A549 (cell line): ENCODE measurements at regions not wholly inside any gene's neighbourhood (a gene's known extent, or its start where the extent isn't known, plus 50 kb on each side); places are given as distances from the start of the nearest gene placed in this dataset.

Experiments used
- ATAC-seq, 2 experiments: fragments of 200-7000 bp in 1 of 2; fragments of >200 bp in 1 of 2; cut with Nextera tagmentation in 1 of 2; cut with Tn5 transposase in 1 of 2; 3 replicates each; pipeline versions ENCODE4 v1.8.0 to v1.9.1; 2018 to 2020; ENCODE audit warnings: mild to moderate bottlenecking in 1 of 2, moderate library complexity in 1 of 2
- CTCF ChIA-PET: fragments of 300-600 bp; sonication (Branson Sonifier 250); formaldehyde crosslinking; extraction: SDS; loops from one replicate; lab custom pipeline; 2021; ENCODE audit warnings: antibody characterized with exemption, inconsistent platforms; lab: Yijun Ruan, JAX
- POLR2A ChIA-PET: fragments of 350-600 bp; formaldehyde crosslinking; extraction: SDS; loops from one replicate; lab custom pipeline; 2021; ENCODE audit warnings: antibody characterized with exemption, inconsistent platforms; lab: Yijun Ruan, JAX
- DNase-seq, 2 experiments: peaks; one replicate each; pipeline versions ENCODE4 v3.0.0 to v3.0.0-alpha.2; 2011 to 2016; ENCODE audit warnings: low read depth in 1 of 2, low spot score in 1 of 2
- FAIRE-seq: peaks from 2 replicates; lab custom pipeline; 2011; peaks lifted over from hg19 to GRCh38; lab: Jason Lieb, UNC
- H3K27ac ChIP-seq, 2 experiments: fragments of >200 bp; sonication (Bioruptor Twin); formaldehyde crosslinking; 3 replicates each; pipeline ENCODE4 v1.5.1; 2016 to 2017
- H3K4me1 ChIP-seq: fragments of >200 bp; sonication (Bioruptor Twin); formaldehyde crosslinking; 3 replicates; pipeline ENCODE4 v1.6.1; 2016
- H3K4me2 ChIP-seq: fragments of >200 bp; sonication (Bioruptor Twin); formaldehyde crosslinking; 3 replicates; pipeline ENCODE4 v1.6.1; 2016
- H3K4me3 ChIP-seq: fragments of >200 bp; sonication (Bioruptor Twin); formaldehyde crosslinking; 3 replicates; pipeline ENCODE4 v1.5.1; 2016
- H3K9me3 ChIP-seq: fragments of >200 bp; sonication (Bioruptor Twin); formaldehyde crosslinking; 3 replicates; pipeline ENCODE4 v1.6.1; 2016
- CBX2 ChIP-seq: fragments of 200-600 bp; sonication (generic); IDR thresholded peaks from 2 replicates; pipeline ENCODE4 v1.6.1; 2016; ENCODE audit warnings: low read depth, mild to moderate bottlenecking, borderline replicate concordance
- CEBPB ChIP-seq, 2 experiments: fragments of >200 bp in 1 of 2; sonication (Bioruptor Twin) in 1 of 2; formaldehyde crosslinking in 1 of 2; IDR thresholded peaks; 2 replicates each; pipeline ENCODE4 v1.6.1; 2012 to 2016
- EP300 ChIP-seq, 2 experiments: fragments of >200 bp; sonication (Bioruptor Twin); formaldehyde crosslinking; IDR thresholded peaks; 2 replicates in 1 of 2; 3 replicates in 1 of 2; pipeline ENCODE4 v1.6.1; 2016 to 2017
- HEYL ChIP-seq: fragments of 250-450 bp; sonication (Bioruptor Pico); IDR thresholded peaks from 2 replicates; pipeline ENCODE4 v1.8.0; 2021; ENCODE audit warnings: mild to moderate bottlenecking, moderate library complexity
- KDM1A ChIP-seq: fragments of 200-600 bp; sonication (generic); IDR thresholded peaks from 2 replicates; pipeline ENCODE4 v1.6.1; 2016; ENCODE audit warnings: low read depth, mild to moderate bottlenecking
- KDM5A ChIP-seq: fragments of 200-600 bp; sonication (generic); IDR thresholded peaks from 2 replicates; pipeline ENCODE4 v1.6.1; 2016; ENCODE audit warnings: antibody characterized with exemption, mild to moderate bottlenecking
- NPAS2 ChIP-seq: fragments of 250-450 bp; sonication (Bioruptor Pico); IDR thresholded peaks from 2 replicates; pipeline ENCODE4 v1.8.0; 2022; ENCODE audit warnings: mild to moderate bottlenecking, moderate library complexity, borderline replicate concordance
- POLR2A ChIP-seq: IDR thresholded peaks from 2 replicates; pipeline ENCODE4 v1.6.1; 2012; ENCODE audit warnings: mild to moderate bottlenecking, low read length
- RCOR1 ChIP-seq: fragments of 150-350 bp; IDR thresholded peaks from 2 replicates; pipeline ENCODE4 v1.6.1; 2014; ENCODE audit warnings: antibody characterized with exemption, low read length, low read depth
- SMC3 ChIP-seq: fragments of >200 bp; sonication (Bioruptor Twin); formaldehyde crosslinking; IDR thresholded peaks from 3 replicates; pipeline ENCODE4 v1.6.1; 2018; ENCODE audit warnings: inconsistent platforms
- SREBF2 ChIP-seq: fragments of 450-650 bp; IDR thresholded peaks from 2 replicates; pipeline ENCODE4 v1.6.1; 2014; ENCODE audit warnings: mild to moderate bottlenecking, moderate library complexity
- TFCP2L1 ChIP-seq: fragments of 250-450 bp; sonication (Bioruptor Pico); IDR thresholded peaks from 2 replicates; pipeline ENCODE4 v1.5.0; 2021; ENCODE audit warnings: mild to moderate bottlenecking
- ZC3H11A ChIP-seq: fragments of 450-650 bp; IDR thresholded peaks from 2 replicates; pipeline ENCODE4 v1.6.1; 2014; ENCODE audit warnings: antibody characterized with exemption, mild to moderate bottlenecking
- WGBS: methylation state at CpG from one replicate; pipeline ENCODE4 v1.1.6; 2017; ENCODE audit errors: missing lambda C conversion rate; 5-methylcytosine and 5-hydroxymethylcytosine counted together
- TF ChIP-seq, protein P1 (sequence below): IDR thresholded peaks from 2 replicates; pipeline ENCODE4 v1.6.1; 2012
- TF ChIP-seq, protein P2 (sequence below): fragments of 250-450 bp; sonication (Bioruptor Pico); IDR thresholded peaks from 2 replicates; pipeline ENCODE4 v1.5.0; 2021; ENCODE audit warnings: mild to moderate bottlenecking, moderate library complexity, borderline replicate concordance
- TF ChIP-seq, protein P3 (sequence below): fragments of >200 bp; sonication (Bioruptor Twin); formaldehyde crosslinking; IDR thresholded peaks from 2 replicates; pipeline ENCODE4 v1.6.1; 2016
- TF ChIP-seq, protein P4 (sequence below): fragments of 250-450 bp; sonication (Bioruptor Pico); IDR thresholded peaks from 2 replicates; pipeline ENCODE4 v1.5.0; 2020; ENCODE audit warnings: low read depth, mild to moderate bottlenecking, moderate library complexity

DNA sequence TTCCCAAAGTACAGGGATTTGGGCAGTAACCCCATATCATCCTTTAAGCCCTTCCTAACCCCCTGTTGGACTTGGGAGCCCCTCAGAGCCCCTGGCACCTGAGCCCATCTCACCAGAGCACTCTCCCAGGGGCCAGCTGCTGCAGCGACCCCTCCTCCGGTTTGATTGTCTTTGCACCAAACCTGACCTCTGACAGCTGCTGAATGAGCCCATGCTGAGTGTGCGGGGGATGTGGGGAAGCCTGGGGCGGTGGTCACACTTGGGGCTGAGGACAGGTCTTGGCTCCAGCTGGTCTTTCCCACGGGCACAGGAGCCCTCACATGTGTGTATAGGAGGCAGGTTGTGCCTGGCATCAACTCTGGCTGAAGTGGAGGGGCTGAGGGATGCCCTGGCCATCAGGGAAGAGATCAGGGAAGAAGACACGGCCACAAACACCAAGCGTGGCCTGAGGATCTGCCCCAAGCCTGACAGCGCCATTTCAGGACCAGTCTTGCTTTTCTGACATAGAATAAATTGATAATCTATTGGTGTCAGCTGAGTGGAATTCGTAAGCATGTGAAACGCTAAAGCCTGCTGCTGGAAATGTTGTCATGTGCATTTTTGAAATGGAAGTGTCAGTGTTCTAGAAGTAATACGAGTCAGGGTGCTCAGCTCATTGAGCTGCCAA lies 102.4 kb downstream of the ACKR3 start:
- ATAC-seq (no peak), DNase-seq (no peak), FAIRE-seq (no peak)
- Histone ChIP-seq H3K27ac (no peak overlapping the region), H3K4me1 (0 out of 3 replicates have a peak, but pooled peaks cover 6% of the 10 kb centered on the region)
- TF ChIP-seq CEBPB (IDR thresholded peaks at IDR 0.05): no peak
- TF ChIP-seq, all 56 proteins: peak for 0
- 50% methylated on average over 11 of the region's 11 CpGs for WGBS
- POLR2A ChIA-PET: no interaction called here
- no peak overlapping the region for H3K4me2 ChIP-seq
- no peak overlapping the region for H3K4me3 ChIP-seq
- CTCF ChIA-PET: no interaction called here
- peaks cover 30% of the 10 kb centered on the region for H3K9me3 ChIP-seq

DNA sequence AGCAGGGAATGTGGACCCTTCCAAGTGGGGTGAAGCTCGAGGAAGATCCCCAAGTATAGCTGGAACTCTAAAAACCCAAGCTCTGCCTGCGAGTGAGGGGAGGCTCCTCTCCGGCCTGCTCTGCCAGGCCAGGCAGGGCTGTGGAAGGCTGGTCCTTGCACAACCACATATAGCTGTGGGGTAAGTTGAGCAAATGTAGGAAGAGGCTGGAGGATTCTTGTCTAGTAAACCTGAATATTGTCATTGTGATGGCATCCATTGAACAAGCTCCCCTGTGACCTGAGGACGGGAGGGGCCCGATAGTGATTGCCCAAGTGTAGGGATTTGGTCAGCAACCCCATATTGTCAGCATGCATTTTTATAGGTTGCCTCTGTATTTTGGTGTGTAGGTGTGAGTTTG lies 103.0 kb downstream of the ACKR3 start:
- WGBS: 68% methylated on average over 5 of the region's 5 CpGs

DNA sequence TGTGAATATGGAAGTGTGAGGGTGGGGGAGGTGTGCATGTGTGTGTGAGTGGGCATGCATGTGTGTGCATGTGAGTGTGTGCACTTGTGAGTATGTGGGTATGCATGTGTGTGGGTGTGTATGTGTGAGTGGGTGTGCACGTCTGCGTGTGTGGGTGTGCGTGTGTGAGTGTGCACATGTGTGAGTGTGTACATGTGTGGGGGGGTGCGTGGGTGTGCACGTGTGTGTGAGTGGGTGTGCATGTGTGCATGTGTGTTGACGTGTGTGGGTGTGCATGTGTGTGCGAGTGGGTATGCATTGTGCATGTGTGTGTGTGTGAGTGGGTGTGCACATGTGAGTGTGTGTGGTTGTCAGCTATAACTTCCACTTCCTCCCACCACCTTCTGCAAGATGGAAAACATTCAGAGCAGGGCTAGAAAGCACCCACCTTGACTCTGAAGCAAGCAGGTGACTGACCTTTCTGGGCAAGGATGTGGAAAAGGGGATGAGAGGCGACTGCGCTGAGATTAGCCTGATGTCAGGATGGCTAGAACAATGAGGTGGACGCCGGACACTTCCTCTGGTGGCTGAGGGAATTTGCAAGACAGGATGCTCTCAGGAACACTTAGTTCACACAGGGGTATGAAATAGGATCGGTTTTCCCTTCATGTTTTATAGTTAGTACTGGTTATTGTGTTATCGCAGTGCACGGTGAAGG lies 103.6 kb downstream of the ACKR3 start:
- FAIRE-seq (no peak), DNase-seq (no peak), ATAC-seq (no peak)
- Histone ChIP-seq H3K4me3 (no peak overlapping the region), H3K4me2 (no peak overlapping the region), H3K9me3 (peaks cover 28% of the 10 kb centered on the region), H3K27ac (no peak overlapping the region), H3K4me1 (0 out of 3 replicates have a peak, but pooled peaks cover 6% of the 10 kb centered on the region)
- CTCF ChIA-PET: no interaction called here
- 0 out of 2 replicates have a peak, but pooled peaks have one; percentile 21 for TF ChIP-seq POLR2A
- TF ChIP-seq, protein P1, sequence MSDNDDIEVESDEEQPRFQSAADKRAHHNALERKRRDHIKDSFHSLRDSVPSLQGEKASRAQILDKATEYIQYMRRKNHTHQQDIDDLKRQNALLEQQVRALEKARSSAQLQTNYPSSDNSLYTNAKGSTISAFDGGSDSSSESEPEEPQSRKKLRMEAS: no peak
- 74% methylated on average over 14 of the region's 14 CpGs for WGBS
- POLR2A ChIA-PET: no interaction called here

More for the DNA sequence above, 103.0 kb downstream of the ACKR3 start:
- Histone ChIP-seq H3K4me1 (0 out of 3 replicates have a peak, but pooled peaks cover 6% of the 10 kb centered on the region), H3K4me2 (no peak overlapping the region), H3K4me3 (no peak overlapping the region), H3K9me3 (peaks cover 28% of the 10 kb centered on the region), H3K27ac (no peak overlapping the region)
- ChIA-PET POLR2A (no interaction called here), CTCF (no interaction called here)
- TF ChIP-seq EP300 (IDR thresholded peaks at IDR 0.05): no peak
- no peak for TF ChIP-seq NPAS2 (CRISPR knock-in tag)
- no peak for ATAC-seq
- DNase-seq: no peak
- no peak for FAIRE-seq

DNA sequence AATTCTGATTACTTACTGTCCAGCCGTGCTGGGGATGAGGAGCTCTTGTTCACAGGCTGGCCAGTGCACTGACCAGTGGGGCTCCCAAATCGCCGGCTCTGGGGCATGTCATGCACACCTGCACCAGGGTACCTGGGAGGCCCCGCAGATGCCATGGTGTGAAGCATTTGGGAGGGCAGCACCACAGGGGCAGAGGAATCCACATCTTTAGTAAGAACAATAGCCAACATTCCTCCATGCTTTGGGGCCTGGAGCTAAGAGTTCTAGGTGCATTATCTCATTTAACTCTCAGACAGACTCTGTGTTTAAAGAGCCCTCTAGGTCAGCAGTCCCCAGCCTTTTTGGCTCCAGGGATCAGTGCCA lies 104.2 kb downstream of the ACKR3 start:
- ATAC-seq (no peak), DNase-seq (no peak), FAIRE-seq (no peak)
- H3K4me2 ChIP-seq: no peak overlapping the region
- H3K4me3 ChIP-seq: no peak overlapping the region
- no peak overlapping the region for H3K27ac ChIP-seq
- POLR2A ChIA-PET: no interaction called here
- 81% methylated on average over 4 of the region's 4 CpGs for WGBS
- TF ChIP-seq RCOR1 (no peak), HEYL (CRISPR knock-in tag) (no peak), KDM5A (no peak), SREBF2 (no peak), ZC3H11A (no peak), NPAS2 (CRISPR knock-in tag) (no peak), CBX2 (no peak), SMC3 (no peak), KDM1A (no peak), TFCP2L1 (CRISPR knock-in tag) (no peak)
- TF ChIP-seq, protein P2, sequence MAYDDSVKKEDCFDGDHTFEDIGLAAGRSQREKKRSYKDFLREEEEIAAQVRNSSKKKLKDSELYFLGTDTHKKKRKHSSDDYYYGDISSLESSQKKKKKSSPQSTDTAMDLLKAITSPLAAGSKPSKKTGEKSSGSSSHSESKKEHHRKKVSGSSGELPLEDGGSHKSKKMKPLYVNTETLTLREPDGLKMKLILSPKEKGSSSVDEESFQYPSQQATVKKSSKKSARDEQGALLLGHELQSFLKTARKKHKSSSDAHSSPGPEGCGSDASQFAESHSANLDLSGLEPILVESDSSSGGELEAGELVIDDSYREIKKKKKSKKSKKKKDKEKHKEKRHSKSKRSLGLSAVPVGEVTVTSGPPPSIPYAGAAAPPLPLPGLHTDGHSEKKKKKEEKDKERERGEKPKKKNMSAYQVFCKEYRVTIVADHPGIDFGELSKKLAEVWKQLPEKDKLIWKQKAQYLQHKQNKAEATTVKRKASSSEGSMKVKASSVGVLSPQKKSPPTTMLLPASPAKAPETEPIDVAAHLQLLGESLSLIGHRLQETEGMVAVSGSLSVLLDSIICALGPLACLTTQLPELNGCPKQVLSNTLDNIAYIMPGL (CRISPR knock-in tag): no peak
- TF ChIP-seq, protein P3, sequence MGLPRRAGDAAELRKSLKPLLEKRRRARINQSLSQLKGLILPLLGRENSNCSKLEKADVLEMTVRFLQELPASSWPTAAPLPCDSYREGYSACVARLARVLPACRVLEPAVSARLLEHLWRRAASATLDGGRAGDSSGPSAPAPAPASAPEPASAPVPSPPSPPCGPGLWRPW: no peak
- TF ChIP-seq, protein P4, sequence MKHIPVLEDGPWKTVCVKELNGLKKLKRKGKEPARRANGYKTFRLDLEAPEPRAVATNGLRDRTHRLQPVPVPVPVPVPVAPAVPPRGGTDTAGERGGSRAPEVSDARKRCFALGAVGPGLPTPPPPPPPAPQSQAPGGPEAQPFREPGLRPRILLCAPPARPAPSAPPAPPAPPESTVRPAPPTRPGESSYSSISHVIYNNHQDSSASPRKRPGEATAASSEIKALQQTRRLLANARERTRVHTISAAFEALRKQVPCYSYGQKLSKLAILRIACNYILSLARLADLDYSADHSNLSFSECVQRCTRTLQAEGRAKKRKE: no peak
- CTCF ChIA-PET: no interaction called here
- peaks cover 27% of the 10 kb centered on the region for H3K9me3 ChIP-seq
- 0 out of 3 replicates have a peak, but pooled peaks cover 6% of the 10 kb centered on the region for H3K4me1 ChIP-seq
